Fibroblast of the conjunctiva (primary cell): ENCODE measurements at regions not wholly inside any gene's neighbourhood (a gene's known extent, or its start where the extent isn't known, plus 50 kb on each side); places are given as distances from the start of the nearest gene placed in this dataset.
A peak's percentile ranks its signal among the peaks of the same experiment; 100 is the strongest.
"Not testable (repeated sequence)": the region's sequence is repeated elsewhere in the genome, so short reads cannot be mapped to it uniquely, and the experiment has no call there.

Source experiments
- DNase-seq: peaks from one replicate; pipeline ENCODE4 v3.0.0-alpha.2; 2010; ENCODE audit warnings: low read depth

DNA sequence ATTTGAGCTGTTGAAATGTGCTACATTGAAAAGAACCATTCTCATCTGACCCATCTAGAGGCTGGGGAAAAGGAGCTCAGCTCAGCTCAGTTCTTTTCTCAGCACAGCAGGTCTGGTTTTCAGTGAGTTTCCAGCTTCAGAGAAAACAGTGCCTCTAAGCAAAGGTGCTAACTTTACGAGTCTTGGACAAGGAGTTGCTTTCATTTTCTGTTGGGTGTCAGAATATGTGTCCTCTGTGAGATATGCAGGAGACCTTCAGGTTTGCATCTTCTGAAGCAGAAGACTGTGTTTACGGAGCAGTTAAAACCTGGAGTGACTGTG, 321.3 kb upstream of the USP24 start:
- no peak for DNase-seq

DNA sequence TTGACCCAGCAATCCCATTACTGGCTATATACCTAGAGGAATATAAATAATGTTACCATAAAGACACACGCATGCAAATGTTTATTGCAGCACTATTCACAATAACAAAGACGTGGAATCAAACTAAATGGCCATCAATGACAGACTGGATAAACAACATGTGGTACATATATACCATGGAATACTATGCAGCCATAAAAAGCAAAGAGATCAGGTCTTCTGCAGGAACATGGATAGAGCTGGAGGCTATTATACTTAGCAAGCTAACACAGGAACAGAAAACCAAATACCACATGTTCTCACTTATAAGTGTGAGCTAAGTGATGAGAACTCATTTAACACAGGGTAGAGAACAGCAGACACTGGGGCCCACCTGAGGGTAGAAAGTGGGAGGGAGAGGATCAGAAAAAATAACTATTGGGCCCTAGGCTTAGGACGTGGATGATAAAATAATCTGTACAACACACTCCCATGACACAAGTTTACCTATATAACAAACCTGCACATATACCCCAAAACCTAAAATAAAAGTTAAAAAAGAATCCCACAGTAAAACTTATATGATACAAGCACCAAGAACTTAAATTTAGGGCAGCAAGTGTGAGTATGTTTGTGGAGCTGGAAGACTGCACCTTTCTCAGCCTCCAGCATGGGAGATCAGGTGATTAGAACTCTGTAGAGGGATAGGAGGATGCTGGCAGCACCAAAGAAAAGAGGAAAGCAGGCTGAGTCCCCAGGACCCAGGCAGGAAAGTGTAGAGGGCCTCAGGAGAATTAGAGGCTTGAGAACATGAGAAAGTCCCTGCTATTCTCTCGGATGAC, 320.8 kb upstream of the USP24 start:
- DNase-seq = no peak

DNA sequence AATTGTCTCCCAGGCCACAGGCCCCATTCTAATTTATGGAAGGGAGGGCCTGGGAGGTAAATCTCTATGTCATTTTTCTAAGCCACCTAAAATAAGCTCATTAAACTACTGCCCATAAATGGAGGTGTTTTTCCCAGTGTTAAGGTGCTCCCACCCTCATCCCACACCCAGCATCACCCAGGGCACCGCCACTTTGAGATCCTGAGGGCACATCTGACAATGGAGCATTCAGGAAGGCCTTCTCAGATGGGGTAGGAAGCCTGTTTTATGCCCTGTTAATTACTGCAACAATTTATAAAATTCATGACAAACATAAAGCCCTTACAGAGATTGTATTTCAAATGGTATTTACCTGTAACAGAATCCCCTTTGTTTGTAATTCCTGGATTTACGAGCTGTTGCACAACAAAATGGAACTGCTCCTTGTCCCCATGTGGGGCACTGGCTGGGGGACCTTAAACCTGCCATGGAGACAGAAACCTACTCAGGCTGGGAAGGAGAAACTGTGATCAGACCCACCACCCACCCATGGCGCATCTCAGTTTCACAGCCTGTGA, 319.5 kb upstream of the USP24 start:
- no peak for DNase-seq

DNA sequence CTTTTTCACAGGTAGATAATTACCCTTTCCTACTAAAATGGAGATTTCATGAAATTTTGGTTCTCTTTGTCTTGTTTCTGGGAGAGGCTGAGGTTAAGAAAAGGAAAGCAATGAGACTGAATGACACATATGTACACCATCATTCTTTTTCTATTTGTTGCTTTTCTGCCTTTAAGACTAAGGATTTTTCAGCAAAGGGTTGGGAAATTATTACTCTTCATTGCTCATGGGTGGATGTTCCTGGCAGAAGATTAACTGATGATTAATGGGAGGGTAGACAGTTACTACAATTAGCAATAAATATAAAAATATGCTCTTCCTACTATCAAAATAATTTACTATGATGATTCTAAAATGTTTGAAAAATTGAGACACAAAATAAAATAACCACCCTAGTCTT, 316.5 kb upstream of the USP24 start:
- DNase-seq = no peak

DNA sequence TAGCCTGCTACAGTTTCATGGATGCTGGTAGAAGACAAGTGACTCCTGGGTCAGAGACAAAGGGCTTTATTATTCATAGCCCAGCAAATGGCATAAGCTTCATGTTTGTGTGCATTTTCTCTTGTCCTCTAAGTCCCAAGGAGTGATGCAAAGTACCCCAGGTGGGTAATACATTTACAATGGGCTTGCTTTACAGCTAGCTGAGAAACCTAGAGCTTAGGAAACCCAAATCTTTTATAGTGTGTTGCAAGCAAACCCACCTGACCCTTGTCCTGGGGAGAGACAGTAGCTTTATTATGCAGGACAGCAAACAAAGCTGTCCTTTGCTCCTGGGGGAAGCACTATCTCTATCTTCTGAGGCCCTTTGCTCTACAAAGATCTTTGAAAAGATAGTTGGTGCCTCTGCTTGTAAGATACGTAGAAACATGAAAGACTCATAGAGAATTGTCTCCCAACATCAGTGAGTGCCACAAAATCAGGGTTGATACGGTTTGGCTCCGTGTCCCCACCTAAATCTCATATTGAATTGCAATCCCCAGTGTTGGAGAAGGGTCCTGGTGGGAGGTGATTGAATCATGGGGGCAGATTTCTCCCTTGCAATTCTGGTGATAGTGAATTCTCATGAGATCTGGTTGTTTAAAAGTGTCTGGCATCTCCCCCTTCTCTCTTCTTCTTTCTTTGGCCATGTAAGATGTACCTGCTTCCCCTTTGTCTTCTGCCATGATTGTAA, 315.8 kb upstream of the USP24 start:
- DNase-seq = no peak

DNA sequence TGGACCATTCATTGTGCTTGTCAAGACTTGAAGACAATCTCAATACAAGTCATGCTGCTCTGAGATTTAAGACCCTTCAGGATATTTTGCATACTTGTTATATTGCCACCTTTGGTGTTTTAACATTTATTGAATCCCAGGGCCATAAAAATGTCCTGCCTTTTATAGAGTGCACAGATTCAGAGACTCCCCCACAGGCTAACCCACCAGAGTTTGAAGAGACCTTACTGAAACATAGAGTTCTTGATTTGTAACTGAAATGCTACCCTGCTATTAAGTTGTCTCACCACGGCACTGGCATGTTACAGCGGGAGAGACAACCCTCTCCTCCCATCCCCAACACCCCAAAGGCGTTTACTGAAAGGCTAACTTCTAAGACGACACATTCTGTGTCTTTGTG, 313.9 kb upstream of the USP24 start:
- no peak for DNase-seq

DNA sequence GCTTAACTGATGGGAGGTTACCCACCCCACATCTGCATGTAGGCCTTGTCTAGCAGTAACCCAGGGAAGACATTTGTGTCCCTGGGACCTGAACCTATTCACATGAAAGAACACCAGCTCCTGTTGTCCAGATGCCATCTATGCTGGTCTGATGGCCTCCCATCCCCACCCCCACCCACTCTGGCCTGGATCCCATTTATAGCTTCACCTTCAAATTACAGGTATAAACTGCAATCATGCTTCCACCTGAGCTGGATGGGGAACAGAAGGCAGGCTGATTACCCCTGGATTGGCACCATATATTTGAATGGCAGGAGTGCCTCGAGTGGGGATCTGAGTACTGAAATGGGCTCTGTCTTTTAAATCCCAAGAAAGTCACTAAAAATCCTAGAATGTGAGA, 312.7 kb upstream of the USP24 start:
- DNase-seq = no peak

DNA sequence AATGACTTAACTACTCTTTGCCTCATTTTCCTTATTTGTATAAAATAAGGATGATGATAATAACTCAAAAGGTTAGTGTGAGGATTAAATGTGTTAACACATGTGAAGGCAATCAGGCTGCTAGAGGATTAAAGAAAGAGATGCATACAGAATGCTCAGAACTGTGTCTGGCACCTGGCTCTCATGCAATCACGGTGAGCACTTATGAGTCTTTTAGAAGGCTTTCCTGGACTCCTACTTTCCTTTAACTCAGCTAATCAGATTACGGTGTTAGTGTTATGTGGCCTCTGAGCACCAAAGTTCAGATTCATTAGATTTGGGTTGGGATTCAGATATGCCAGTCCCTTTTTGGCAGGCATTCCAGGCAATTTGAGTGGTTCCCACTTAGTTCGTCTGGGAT, 311.6 kb upstream of the USP24 start:
- no peak for DNase-seq

DNA sequence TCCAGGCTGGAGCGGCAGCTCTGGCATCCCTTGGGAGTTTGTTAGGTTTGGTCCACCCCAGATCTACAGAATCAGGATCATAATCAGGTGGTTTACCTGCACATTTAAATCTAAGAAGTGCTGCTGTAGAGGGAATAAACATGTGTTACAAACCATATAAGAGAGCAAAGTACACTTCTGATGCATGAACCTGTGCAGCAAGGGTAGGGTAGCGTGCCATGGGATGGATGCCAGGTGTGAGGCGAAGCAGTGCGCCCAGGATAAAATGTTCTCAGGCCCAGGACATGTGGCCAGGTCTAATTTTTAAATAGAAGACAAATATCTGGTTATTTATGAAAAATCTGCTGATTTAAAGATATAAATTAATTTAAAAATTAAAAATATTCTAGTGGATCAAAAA, 308.8 kb upstream of the USP24 start:
- DNase-seq = no peak

DNA sequence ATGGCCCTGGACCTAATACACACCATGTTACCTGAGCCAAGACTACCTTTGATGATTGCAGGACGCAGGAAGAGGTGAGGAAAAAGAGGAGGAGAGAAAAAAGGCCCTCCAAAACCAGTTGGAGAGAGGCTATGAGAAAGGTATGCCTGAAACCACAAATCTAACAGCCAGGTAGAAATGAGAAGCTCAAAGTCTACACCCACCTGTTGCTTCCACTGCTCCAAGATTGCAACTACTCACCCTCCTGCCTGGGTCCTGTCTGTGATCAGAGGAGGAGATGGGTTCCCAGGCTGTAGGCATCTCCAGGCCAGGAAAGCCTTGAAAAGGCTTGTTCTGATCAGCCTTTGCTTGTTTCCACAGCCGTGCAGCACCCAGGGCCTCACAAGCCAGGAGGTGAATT, 307.8 kb upstream of the USP24 start:
- no peak for DNase-seq

DNA sequence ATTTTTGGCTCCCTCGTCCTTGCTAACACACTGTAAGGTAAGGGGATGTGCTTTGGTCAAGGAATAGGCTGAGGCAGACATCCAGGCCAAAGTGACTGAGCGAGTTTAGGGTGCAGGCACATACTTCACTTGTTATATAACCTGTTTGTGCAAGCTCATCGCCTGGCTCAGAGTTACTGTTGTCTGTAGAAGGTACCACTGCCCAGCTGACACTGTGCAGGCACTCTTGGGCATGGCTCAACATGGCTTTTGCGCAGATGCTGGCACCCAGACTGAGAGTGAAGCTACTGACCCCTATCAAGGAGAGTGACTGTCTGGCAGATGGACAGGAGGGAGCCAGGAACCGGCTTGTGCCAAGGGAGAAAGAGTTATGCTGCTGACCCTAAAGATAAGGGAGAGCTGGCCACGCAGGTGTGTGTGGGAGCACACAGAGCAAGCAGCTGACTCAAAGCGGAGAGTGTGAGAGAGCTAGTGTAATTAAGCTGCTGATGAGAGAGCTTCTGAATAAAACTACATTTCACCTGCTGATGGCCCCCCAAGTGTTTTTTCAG, 307.3 kb upstream of the USP24 start:
- no peak for DNase-seq

DNA sequence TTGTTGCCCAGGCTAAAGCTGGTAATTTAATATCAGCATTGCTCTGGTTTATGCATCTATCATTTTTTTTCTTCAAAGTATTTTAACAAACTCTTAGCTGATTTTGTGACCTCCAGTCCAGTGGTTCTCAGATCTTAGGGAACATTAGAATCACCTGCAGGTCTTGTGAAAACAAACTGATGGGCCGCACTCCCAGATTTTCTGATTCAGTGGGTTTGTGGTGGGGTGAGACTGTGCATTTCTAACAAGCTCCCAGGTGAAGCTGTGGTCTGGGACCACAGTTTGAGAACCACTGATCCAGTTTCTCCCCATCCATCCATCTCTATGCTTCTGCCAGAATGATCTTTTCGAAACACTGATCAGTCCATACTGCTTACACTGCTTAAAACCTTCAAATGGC, 305.7 kb upstream of the USP24 start:
- DNase-seq = no peak

DNA sequence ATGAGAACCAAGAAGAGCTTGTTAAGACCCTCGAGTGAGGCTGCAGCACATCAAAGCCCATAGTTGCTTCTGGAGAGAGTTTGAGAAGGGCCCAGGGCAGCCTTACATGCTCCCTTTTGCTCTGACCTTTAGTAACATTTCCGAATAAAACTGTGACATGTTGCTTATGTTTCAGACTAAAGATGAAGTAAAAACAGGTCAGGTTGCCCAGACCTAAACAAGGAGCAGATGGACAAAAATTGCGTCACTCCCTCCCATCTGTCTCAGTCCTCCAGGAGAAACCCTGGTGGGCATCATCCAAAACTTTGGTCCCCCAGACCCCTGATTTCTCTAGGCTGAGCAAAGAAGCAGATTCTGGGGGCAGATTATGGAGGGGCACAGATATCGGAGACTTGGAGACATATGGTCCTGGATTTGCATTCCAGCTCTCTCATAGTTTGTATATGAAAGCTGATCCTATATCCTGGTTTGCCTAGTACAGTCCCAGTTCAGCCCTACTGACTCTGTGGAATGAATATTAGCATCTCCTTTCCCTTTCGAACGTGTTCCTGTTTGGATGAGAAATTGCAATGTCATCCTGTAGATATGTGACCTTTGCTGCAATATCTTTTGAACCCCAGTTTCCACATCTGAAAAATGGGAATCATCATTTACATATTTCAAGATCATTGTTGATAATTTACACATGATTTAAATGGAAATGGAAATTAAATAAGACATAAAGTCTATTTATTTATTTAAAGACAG, 304.9 kb upstream of the USP24 start:
- DNase-seq = peak; percentile 53

DNA sequence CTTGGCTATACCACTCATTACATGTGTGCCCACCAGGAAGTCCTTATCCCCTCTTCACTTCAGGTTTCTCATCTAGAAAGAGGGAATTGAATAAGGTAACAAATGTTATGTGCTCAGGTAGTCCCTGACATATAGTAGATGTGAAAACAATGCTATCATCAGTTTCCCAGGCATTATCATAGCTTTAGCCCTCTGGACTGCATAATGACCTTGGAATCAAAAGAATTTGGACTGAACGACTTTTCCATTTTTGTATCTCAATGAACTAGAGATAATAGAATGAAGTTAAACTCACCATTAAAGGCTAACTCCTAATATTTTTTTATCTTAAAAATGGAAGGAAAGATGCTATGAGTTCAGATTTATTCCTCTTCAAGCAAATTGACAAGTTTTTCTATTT, 304.1 kb upstream of the USP24 start:
- DNase-seq = no peak

DNA sequence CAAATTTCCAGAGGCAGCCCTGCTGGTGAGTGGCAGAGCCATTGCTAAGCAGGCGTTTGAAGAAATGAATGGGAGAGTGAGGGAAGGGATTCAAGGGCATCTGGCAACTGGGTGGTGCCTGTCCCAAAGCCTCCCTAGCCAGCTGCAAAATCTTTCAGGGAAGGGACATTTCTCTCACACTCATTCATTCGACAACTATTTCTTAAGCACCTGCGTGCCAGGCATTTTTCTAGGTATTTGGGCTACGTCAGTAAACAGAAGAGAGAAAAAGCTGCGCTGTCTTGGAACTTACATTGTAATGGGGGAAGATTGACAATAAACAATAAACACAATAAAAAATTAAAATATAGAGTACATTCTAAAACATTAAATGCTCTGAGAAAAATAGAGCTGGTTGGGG, 301.9 kb upstream of the USP24 start:
- DNase-seq = no peak

DNA sequence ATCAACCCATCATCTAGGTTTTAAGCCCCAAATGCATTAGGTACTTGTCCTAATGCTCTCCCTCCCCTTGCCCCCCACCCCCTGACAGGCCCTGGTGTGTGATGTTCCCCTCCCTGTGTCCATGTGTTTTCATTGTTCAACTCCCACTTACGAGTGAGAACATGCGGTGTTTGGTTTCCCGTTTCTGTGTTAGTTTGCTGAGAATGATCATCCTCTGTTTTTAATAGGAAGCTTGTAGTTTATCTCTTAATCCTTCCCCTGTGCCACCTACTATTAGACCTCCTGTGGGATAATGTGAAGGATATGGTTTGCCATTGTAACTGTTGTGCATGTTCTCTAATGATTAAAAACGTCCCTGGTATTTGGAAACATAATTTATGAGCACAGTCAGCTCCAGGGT, 299.4 kb upstream of the USP24 start:
- DNase-seq = not testable (repeated sequence)

DNA sequence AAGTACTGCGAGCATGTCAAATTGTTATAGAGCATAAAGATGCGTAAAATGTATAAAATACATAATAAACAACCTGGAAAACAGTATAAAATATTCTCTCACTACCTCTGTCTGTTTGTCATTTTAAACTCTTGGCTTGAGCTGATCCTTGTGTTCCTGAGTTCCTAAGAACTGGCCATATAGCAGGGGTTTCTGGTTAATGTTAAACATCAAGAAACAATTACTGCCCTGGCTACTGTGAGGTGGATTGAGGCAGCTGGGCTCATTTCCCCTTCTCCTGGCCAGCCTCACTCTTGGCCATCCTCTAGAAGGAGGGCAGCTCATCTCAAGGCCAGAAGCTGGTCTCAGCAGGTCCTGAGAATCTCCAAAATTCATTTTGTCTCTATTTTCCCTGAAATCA, 297.3 kb upstream of the USP24 start:
- DNase-seq = no peak

DNA sequence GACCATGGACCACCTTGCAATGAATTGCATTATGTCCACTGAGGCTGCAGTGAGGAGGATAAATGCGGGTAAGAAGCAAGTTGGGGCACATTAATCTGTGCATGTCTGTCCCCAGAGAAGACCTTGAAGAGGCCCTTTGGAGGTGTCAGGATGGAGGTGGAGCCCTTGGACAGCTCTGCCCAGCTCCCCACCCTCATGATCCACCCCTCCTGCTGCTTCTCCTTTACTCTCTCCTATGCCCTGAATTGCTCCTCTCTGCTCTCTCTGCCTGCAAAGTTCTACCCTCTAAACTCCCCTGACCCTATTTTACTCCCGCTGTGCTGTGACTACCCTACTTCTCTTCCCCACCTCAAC, 292.4 kb upstream of the USP24 start:
- no peak for DNase-seq

DNA sequence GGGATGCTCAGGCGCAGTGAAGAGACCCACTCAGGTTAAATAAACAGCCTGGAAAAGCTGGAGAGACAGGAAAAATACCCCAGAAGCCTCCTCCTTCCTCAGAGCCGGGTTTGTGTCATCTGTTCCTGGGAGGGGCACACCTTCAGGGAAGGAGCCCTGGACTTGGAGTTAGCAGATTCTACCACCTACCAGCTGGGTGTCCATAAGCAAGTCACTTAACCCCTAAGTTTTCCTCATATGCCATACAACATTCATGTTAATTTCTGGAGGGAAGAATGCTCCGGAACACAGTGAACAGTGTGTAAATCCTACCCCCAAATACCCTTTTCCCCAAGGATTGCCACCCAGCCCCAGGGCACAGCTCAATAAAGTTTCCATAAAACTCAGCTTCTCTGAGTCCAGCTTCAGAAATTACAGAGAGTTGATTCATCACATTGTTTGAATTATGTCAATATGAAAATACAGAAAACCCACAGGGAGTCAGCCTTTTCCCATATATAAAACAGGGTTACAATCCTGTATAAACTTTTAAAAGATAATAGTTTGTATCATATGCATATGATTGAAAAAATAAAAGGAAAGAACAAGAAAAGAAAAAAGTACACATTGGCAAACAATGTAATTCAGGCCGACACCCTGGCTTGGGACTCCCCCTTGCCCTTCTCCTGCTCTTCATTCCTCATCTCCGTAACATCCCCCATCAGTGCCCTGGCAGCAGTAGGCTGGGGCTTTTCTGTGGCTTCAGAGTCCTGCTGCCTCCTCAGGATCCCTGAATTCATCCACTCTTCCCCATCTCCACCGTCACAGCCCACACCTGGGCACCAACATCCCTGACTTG, 291.8 kb upstream of the USP24 start:
- peak; percentile 49 for DNase-seq

DNA sequence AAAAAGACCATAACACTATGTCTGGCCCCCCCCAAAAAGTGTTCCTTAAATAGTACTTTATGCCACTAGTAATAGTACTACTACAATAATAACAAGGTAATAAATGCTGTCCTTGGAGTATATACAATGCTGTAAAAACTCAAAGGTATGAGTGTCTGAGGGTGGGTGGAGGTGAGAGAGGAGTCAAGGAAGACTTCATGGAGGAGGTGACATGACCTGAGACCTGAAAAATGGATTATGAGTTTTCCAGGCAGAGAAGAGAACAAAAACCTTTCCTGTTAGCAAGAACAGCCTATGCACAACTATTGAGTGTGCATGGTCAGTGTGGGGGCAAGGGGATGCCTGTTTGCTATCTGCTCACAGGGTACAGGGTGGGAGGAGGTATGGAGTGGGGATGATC, 290.2 kb upstream of the USP24 start:
- DNase-seq = no peak

DNA sequence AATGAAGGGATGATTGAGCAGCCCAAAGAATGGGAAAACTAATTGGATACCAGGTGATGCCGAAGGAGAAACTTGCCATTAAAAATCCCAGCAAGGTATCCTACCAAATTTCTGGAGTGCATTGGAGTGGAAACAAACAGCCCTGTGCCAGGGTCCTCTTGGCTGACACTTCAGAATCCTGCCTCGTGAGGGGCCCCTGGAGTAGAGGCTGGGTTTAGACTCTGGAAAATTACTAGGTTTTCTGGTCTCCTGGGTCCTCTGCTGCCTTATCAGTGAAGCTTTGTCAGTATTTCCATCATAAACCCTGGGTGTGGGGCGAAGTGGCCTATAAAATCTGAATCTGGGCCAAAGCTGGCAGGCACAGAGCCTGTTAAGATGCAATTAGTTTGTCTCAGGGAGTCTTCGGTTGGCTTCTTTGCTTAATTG, 289.2 kb upstream of the USP24 start:
- no peak for DNase-seq
